Upper lobe of left lung (tissue), 4 donors: ENCODE measurements at regions not wholly inside any gene's neighbourhood (a gene's known extent, or its start where the extent isn't known, plus 50 kb on each side); places are given as distances from the start of the nearest gene placed in this dataset.
"Not testable (repeated sequence)": the region's sequence is repeated elsewhere in the genome, so short reads cannot be mapped to it uniquely, and the experiment has no call there.

Experiments used
- EP300 ChIP-seq, 4 donors: sonication (generic); formaldehyde crosslinking; IDR thresholded peaks; one replicate each; pipeline ENCODE4 v1.5.1; 2017; ENCODE audit warnings: antibody characterized with exemption in 4 of 4, control low read depth in 2 of 4
- POLR2A ChIP-seq, 4 donors: fragments of 450-650 bp; IDR thresholded peaks; one replicate each; pipeline ENCODE4 v1.5.1; 2016 to 2017; ENCODE audit warnings: antibody characterized with exemption in 4 of 4, mild to moderate bottlenecking in 2 of 4

GRCh38 chrX:84856791-84857190 is 146.9 kb upstream of the APOOL start:
- TF ChIP-seq EP300, POLR2A (IDR thresholded peaks at IDR 0.05): not testable (repeated sequence)
